K562 (cell line): ENCODE measurements at regions not wholly inside any gene's neighbourhood (a gene's known extent, or its start where the extent isn't known, plus 50 kb on each side); places are given as distances from the start of the nearest gene placed in this dataset.

ENCODE experiments used
- ATF1 ChIP-seq, 2 experiments: fragments of 450-650 bp in 1 of 2; IDR thresholded peaks; 2 replicates each; pipeline ENCODE4 v1.6.1; 2016; ENCODE audit warnings: missing compliant biosample characterization in 1 of 2, missing genetic modification characterization in 1 of 2
- CBFA2T2 ChIP-seq: fragments of 450-650 bp; conservative IDR thresholded peaks from 2 replicates; pipeline ENCODE4 v1.6.1; 2017; ENCODE audit warnings: mild to moderate bottlenecking
- CBFA2T3 ChIP-seq: fragments of 450-650 bp; IDR thresholded peaks from 2 replicates; pipeline ENCODE4 v1.6.1; 2017
- ELF4 ChIP-seq: fragments of 450-650 bp; formaldehyde crosslinking; IDR thresholded peaks from 2 replicates; pipeline ENCODE4 v1.4.0; 2022; ENCODE audit warnings: missing genetic modification characterization
- ETV6 ChIP-seq, 3 experiments: fragments of 150-350 bp in 1 of 3; sonication (generic) in 1 of 3; formaldehyde crosslinking in 1 of 3; IDR thresholded peaks; 2 replicates each; pipeline versions ENCODE4 v1.6.1 to v1.8.0; 2014 to 2022; ENCODE audit warnings: borderline replicate concordance in 2 of 3, low read depth in 2 of 3, antibody characterized with exemption in 1 of 3, low read length in 1 of 3, mild to moderate bottlenecking in 1 of 3, missing genetic modification reagents in 1 of 3
- GTF2E2 ChIP-seq: fragments of 200-800 bp; sonication (Bioruptor generic); IDR thresholded peaks from 2 replicates; pipeline ENCODE4 v1.6.1; 2016; ENCODE audit warnings: missing genetic modification characterization, missing compliant biosample characterization
- JUND ChIP-seq, 2 experiments: IDR thresholded peaks; 2 replicates in 1 of 2; 3 replicates in 1 of 2; pipeline ENCODE4 v1.6.1; 2011; ENCODE audit warnings: borderline replicate concordance in 2 of 2, low read depth in 2 of 2, low read length in 2 of 2, improper control_type of control experiment in 1 of 2, missing biosample characterization in 1 of 2, missing genetic modification characterization in 1 of 2, missing genetic modification reagents in 1 of 2
- KDM1A ChIP-seq, 2 experiments: fragments of 450-650 bp; IDR thresholded peaks; 2 replicates each; pipeline ENCODE4 v1.6.1; 2016; ENCODE audit warnings: mild to moderate bottlenecking in 2 of 2
- KDM4B ChIP-seq, 2 experiments: fragments of 450-650 bp in 1 of 2; sonication (generic) in 1 of 2; IDR thresholded peaks; 2 replicates each; pipeline ENCODE4 v1.6.1; 2016 to 2017; ENCODE audit warnings: borderline replicate concordance in 2 of 2, antibody characterized with exemption in 1 of 2, low read depth in 1 of 2, mild to moderate bottlenecking in 1 of 2
- MTA3 ChIP-seq: fragments of 450-650 bp; formaldehyde crosslinking; IDR thresholded peaks from 2 replicates; pipeline ENCODE4 v1.6.1; 2017; ENCODE audit warnings: mild to moderate bottlenecking, borderline replicate concordance
- MYNN ChIP-seq, 2 experiments: sonication (generic); formaldehyde crosslinking in 1 of 2; IDR thresholded peaks; 2 replicates each; pipeline versions ENCODE4 v1.5.0 to v1.6.1; 2016 to 2020; ENCODE audit warnings: antibody characterized with exemption in 1 of 2, missing genetic modification reagents in 1 of 2
- PRPF4 ChIP-seq: fragments of 200-400 bp; formaldehyde crosslinking; IDR thresholded peaks from one replicate; pipeline ENCODE4 v1.6.1; 2017; ENCODE audit warnings: low read length, low read depth, mild to moderate bottlenecking; ENCODE audit not compliant: insufficient read depth, poor library complexity, severe bottlenecking
- RFX5 ChIP-seq: IDR thresholded peaks from 2 replicates; pipeline ENCODE4 v1.6.1; 2011; ENCODE audit warnings: low read depth, mild to moderate bottlenecking, improper control_type of control experiment, low read length
- SIX5 ChIP-seq, 2 experiments: IDR thresholded peaks; 2 replicates each; pipeline ENCODE4 v1.6.1; 2011; ENCODE audit warnings: low read length in 2 of 2, borderline replicate concordance in 1 of 2, low read depth in 1 of 2, mild to moderate bottlenecking in 1 of 2, moderate library complexity in 1 of 2; ENCODE audit not compliant: insufficient read depth in 1 of 2
- SMAD3 ChIP-seq: fragments of 450-650 bp; formaldehyde crosslinking; conservative IDR thresholded peaks from 2 replicates; pipeline ENCODE4 v1.4.0; 2020; ENCODE audit warnings: mild to moderate bottlenecking
- SMAD4 ChIP-seq: fragments of 250-450 bp; sonication (Bioruptor Pico); conservative IDR thresholded peaks from 2 replicates; pipeline ENCODE4 v1.8.0; 2021; ENCODE audit warnings: inconsistent platforms, mild to moderate bottlenecking, moderate library complexity
- TRIM28 ChIP-seq: fragments of 450-650 bp; IDR thresholded peaks from 2 replicates; pipeline ENCODE4 v1.6.1; 2017
- ZBTB7A ChIP-seq: IDR thresholded peaks from 2 replicates; pipeline ENCODE4 v1.6.1; 2011; ENCODE audit warnings: low read depth, mild to moderate bottlenecking, low read length, moderate library complexity, borderline replicate concordance; ENCODE audit not compliant: control insufficient read depth
- ZBTB8A ChIP-seq: fragments of 450-650 bp; IDR thresholded peaks from 2 replicates; pipeline ENCODE4 v1.6.1; 2018; ENCODE audit warnings: mild to moderate bottlenecking, moderate library complexity; ENCODE audit not compliant: partially characterized antibody
- ZSCAN32 ChIP-seq: fragments of 450-650 bp; formaldehyde crosslinking; IDR thresholded peaks from 2 replicates; pipeline ENCODE4 v1.4.0; 2020; ENCODE audit warnings: mild to moderate bottlenecking, moderate library complexity
- TF ChIP-seq, protein P1 (sequence below): sonication (generic); formaldehyde crosslinking; IDR thresholded peaks from 2 replicates; pipeline ENCODE4 v1.8.0; 2022; ENCODE audit warnings: missing genetic modification reagents, mild to moderate bottlenecking, moderate library complexity, borderline replicate concordance
- TF ChIP-seq, protein P2 (sequence below): fragments of 450-650 bp; formaldehyde crosslinking; IDR thresholded peaks from 2 replicates; pipeline ENCODE4 v1.4.0; 2022; ENCODE audit warnings: missing genetic modification characterization
- TF ChIP-seq, protein P3 (sequence below), 2 experiments: fragments of 250-450 bp in 1 of 2; fragments of 450-650 bp in 1 of 2; sonication (Bioruptor Pico) in 1 of 2; IDR thresholded peaks; 2 replicates each; pipeline versions ENCODE4 v1.6.1 to v1.8.0; 2016 to 2021; ENCODE audit warnings: mild to moderate bottlenecking in 2 of 2, moderate library complexity in 2 of 2, missing compliant biosample characterization in 1 of 2, missing genetic modification characterization in 1 of 2

DNA sequence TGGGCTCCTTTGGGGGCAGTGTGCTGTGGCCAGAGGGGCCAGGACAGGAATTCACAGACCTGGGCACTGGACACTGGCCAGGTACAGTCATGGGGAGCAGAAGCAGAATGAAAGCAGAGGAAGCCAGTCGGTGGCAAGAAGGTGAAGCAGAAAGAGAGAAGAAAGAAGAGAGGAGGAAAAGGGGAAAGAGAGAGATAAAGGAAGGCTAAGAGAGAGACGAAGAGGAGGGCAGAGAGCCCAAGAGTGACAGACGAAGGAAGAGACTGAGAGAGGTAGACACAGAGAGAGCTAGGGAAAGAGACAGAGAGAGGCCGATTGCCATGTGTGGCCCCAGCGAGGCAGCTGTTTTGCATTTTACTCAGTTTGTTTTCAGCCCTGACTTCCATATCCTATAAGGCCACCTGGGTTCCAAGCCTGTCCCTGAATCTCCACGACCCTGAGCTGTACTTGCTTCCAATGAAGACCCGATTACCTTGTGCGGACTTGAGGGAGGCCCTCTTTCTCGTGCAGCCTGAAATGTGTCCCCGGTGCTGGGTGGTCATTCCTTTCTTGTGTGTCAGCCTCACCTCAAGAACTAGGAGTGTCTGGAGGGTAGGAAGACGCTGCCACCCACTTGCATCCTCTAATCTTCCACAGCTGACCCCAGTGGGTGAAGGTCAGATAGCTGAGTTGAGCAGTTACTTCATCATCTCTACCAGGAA lies 73.9 kb downstream of the LSM3 start (continued):
- 0 out of 2 replicates have a peak, but pooled peaks have one; percentile 2 for TF ChIP-seq SMAD3 (CRISPR knock-in tag)
- TF ChIP-seq ETV6 (IDR thresholded peaks at IDR 0.05; ENCODE audit: borderline replicate concordance in 1 of 2, low read depth in 2 of 2, low read length in 1 of 2), result no peak
- no peak for TF ChIP-seq ETV6 (CRISPR knock-in tag; IDR thresholded peaks at IDR 0.05; ENCODE audit: borderline replicate concordance)
- no peak for TF ChIP-seq RFX5
- TF ChIP-seq, protein P1, sequence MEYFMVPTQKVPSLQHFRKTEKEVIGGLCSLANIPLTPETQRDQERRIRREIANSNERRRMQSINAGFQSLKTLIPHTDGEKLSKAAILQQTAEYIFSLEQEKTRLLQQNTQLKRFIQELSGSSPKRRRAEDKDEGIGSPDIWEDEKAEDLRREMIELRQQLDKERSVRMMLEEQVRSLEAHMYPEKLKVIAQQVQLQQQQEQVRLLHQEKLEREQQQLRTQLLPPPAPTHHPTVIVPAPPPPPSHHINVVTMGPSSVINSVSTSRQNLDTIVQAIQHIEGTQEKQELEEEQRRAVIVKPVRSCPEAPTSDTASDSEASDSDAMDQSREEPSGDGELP (CRISPR knock-in tag), result 0 out of 2 replicates have a peak, but pooled peaks have one; percentile 58
- TF ChIP-seq SMAD4, result peak; percentile 78
- no peak for TF ChIP-seq SIX5 (IDR thresholded peaks at IDR 0.05; ENCODE audit: borderline replicate concordance in 1 of 2, insufficient read depth in 1 of 2, low read depth in 1 of 2, low read length in 2 of 2)
- TF ChIP-seq, protein P2, sequence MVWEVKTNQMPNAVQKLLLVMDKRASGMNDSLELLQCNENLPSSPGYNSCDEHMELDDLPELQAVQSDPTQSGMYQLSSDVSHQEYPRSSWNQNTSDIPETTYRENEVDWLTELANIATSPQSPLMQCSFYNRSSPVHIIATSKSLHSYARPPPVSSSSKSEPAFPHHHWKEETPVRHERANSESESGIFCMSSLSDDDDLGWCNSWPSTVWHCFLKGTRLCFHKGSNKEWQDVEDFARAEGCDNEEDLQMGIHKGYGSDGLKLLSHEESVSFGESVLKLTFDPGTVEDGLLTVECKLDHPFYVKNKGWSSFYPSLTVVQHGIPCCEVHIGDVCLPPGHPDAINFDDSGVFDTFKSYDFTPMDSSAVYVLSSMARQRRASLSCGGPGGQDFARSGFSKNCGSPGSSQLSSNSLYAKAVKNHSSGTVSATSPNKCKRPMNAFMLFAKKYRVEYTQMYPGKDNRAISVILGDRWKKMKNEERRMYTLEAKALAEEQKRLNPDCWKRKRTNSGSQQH (CRISPR knock-in tag), result peak; percentile 82; the same call in 1 of the 2 replicates
- TF ChIP-seq ZBTB7A, result 0 out of 2 replicates have a peak, but pooled peaks have one; percentile 14
- TF ChIP-seq ATF1 (CRISPR knock-in tag; IDR thresholded peaks at IDR 0.05), result no peak
- no peak for TF ChIP-seq ATF1 (tag; IDR thresholded peaks at IDR 0.05)
- TF ChIP-seq MYNN (IDR thresholded peaks at IDR 0.05), result peak; percentile 43; the same call in 1 of the 2 replicates
- no peak for TF ChIP-seq MYNN (CRISPR knock-in tag; IDR thresholded peaks at IDR 0.05)
- TF ChIP-seq TRIM28, result no peak
- no peak for TF ChIP-seq ZSCAN32
- peak; percentile 66; the same call in 1 of the 2 replicates for TF ChIP-seq JUND (IDR thresholded peaks at IDR 0.05; ENCODE audit: borderline replicate concordance, low read depth, low read length)
- peak; percentile 35; the same call in 1 of the 3 replicates for TF ChIP-seq JUND (tag; IDR thresholded peaks at IDR 0.05; ENCODE audit: borderline replicate concordance, low read depth, low read length)
- no peak for TF ChIP-seq PRPF4
- no peak for TF ChIP-seq ZBTB8A
- 0 out of 4 replicates have a peak, but pooled peaks of 1 of the 2 experiments have one; percentile 52 for TF ChIP-seq KDM4B (IDR thresholded peaks at IDR 0.05; ENCODE audit: borderline replicate concordance in 2 of 2, low read depth in 1 of 2)
- TF ChIP-seq ELF4, result peak; percentile 76; the same call in 1 of the 2 replicates
- TF ChIP-seq CBFA2T2, result peak; percentile 29; the same call in 1 of the 2 replicates
- TF ChIP-seq CBFA2T3, result peak; percentile 39
- TF ChIP-seq GTF2E2 (tag), result peak; percentile 73; the same call in 1 of the 2 replicates
- TF ChIP-seq KDM1A (IDR thresholded peaks at IDR 0.05), result 0 out of 4 replicates have a peak, but pooled peaks of 1 of the 2 experiments have one; percentile 11
- no peak for TF ChIP-seq MTA3
- TF ChIP-seq, protein P3, sequence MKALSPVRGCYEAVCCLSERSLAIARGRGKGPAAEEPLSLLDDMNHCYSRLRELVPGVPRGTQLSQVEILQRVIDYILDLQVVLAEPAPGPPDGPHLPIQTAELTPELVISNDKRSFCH (CRISPR knock-in tag; IDR thresholded peaks at IDR 0.05), result no peak
- TF ChIP-seq, protein P3 (tag; IDR thresholded peaks at IDR 0.05), result 0 out of 2 replicates have a peak, but pooled peaks have one; percentile 47
